ENCODE measurements at regions not wholly inside any gene's neighbourhood (a gene's known extent, or its start where the extent isn't known, plus 50 kb on each side); places are given as distances from the start of the nearest gene placed in this dataset.

DNA sequence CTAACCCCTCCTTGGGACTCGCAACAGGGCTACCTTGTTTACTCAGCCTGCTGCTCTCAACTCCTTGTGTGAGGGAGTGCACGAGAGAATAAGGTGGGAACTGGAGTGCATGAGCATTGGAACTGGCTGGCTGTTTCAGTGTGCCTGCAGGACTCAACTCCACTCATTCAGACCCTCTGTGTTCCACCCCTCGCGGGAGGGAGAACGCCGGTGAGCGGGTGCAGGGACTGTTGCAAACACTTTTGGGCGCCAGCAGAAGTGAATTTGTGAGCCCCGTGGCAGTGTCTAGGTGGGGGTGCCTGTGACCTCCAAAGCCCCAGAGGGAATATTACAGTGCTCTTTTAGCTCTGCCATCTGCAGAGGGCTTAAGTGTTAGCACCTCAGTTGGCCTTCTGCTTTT, 1978.3 kb upstream of the PIK3C3 start:
- H3K27ac ChIP-seq, result no peak overlapping the region
- no peaks in the 10 kb centered on the region for H3K4me1 ChIP-seq
- DNase-seq, result no peak
- H3K4me3 ChIP-seq, result no peak overlapping the region
- H3K9me3 ChIP-seq, result no peaks in the 10 kb centered on the region
- no peak for TF ChIP-seq POLR2A (IDR thresholded peaks at IDR 0.05)
- TF ChIP-seq, protein P1, sequence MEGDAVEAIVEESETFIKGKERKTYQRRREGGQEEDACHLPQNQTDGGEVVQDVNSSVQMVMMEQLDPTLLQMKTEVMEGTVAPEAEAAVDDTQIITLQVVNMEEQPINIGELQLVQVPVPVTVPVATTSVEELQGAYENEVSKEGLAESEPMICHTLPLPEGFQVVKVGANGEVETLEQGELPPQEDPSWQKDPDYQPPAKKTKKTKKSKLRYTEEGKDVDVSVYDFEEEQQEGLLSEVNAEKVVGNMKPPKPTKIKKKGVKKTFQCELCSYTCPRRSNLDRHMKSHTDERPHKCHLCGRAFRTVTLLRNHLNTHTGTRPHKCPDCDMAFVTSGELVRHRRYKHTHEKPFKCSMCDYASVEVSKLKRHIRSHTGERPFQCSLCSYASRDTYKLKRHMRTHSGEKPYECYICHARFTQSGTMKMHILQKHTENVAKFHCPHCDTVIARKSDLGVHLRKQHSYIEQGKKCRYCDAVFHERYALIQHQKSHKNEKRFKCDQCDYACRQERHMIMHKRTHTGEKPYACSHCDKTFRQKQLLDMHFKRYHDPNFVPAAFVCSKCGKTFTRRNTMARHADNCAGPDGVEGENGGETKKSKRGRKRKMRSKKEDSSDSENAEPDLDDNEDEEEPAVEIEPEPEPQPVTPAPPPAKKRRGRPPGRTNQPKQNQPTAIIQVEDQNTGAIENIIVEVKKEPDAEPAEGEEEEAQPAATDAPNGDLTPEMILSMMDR (IDR thresholded peaks at IDR 0.05), result no peak
- intact Hi-C loops (cut with DNase I; ENCODE audit: low total_unique reads), result no loop called here
- 79 to 91% methylated on average over 6 to 9 of the region's 9 CpGs for WGBS, 2 donors
- H3K36me3 ChIP-seq (ENCODE audit: low read depth, missing control alignments), result no peaks in the 10 kb centered on the region
- no peaks in the 10 kb centered on the region for H3K27me3 ChIP-seq

DNA sequence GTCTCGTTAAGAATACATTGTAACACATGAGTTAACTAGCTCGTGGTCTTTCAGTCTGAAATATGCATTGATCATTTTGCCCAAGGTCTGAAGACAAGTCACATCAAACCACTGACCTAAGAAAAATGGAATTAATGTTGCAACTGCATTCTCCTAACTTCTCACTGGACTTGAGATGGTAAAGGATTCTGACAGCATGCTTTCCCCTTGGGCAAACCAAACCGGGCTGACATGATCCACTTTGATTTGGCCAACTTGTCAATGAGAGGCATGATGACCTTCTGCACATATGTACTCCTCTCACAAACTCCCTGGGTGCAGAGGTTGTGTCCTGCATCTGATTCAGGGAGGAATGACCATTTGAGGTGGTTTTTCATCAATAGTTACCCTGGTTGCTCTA, 1982.5 kb upstream of the PIK3C3 start:
- no peak for DNase-seq
- no peak overlapping the region for H3K4me3 ChIP-seq
- H3K27me3 ChIP-seq, result no peaks in the 10 kb centered on the region
- no peak overlapping the region for H3K27ac ChIP-seq
- no peak for TF ChIP-seq POLR2A (IDR thresholded peaks at IDR 0.05)
- TF ChIP-seq, protein P1 (IDR thresholded peaks at IDR 0.05), result no peak
- 58 to 68% methylated on average over 3 of the region's 3 CpGs for WGBS, 2 donors
- intact Hi-C loops (cut with DNase I; ENCODE audit: low total_unique reads), result no loop called here
- no peaks in the 10 kb centered on the region for H3K9me3 ChIP-seq
- H3K4me1 ChIP-seq, result no peaks in the 10 kb centered on the region
- no peaks in the 10 kb centered on the region for H3K36me3 ChIP-seq (ENCODE audit: low read depth, missing control alignments)

DNA sequence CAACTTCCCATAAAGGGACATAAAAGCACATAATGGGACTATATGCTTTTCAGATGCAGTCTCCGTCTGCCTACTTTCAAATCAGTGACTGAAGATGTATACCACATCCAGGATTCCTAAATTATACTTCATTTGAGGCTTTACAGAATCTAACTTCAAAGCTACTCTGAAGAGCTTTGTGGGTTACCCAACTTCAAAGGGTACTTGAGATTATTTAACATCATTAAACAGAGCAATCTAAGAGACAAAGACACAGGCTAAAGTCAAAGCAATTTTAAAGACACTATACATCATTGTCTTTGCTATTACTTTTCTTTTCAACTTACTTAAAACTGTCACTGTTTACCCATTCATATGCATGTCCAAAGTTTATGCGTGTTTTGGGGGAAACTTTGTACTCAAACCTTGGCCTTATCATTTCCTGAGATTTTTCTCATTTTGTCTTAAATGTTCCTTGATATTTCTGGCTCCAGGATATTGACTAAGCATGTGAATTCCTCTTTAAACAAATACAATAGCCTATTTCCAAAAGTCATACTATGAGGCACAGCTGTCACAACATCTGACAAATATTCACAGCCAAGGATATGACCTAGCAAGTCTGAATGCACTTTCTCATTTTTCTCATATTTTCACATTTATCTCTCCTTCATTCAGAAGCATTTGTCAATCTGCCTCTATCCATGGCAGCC, 1985.1 kb upstream of the PIK3C3 start:
- 73 to 84% methylated on average over 2 of the region's 2 CpGs for WGBS, 2 donors
- no peaks in the 10 kb centered on the region for H3K9me3 ChIP-seq
- no peaks in the 10 kb centered on the region for H3K27me3 ChIP-seq
- no peak for DNase-seq
- intact Hi-C loops (cut with DNase I; ENCODE audit: low total_unique reads), result no loop called here
- no peaks in the 10 kb centered on the region for H3K4me1 ChIP-seq
- no peak overlapping the region for H3K4me3 ChIP-seq
- no peak for TF ChIP-seq POLR2A (IDR thresholded peaks at IDR 0.05)
- TF ChIP-seq, protein P1 (IDR thresholded peaks at IDR 0.05), result no peak
- H3K27ac ChIP-seq, result no peak overlapping the region
- no peaks in the 10 kb centered on the region for H3K36me3 ChIP-seq (ENCODE audit: low read depth, missing control alignments)

DNA sequence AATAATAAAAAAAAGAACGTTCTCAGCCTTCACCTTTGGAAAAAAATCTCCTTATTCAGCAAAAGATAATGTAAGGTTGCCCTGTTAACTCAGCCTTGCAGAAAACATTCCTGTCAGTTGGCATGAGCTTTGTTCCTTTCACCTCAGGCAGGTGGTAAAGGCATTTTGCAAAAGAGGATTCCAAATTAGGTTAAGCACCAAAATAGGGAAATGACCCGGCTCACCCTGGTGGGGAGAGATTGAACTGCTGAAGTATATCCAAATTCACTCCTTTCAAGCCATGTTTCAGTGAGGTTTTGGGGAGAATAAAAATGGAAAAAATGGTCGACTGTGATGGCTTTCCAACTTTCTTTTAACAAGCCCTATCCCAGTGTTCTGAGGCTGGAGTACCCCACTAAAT, 1988.8 kb upstream of the PIK3C3 start:
- intact Hi-C loops (cut with DNase I; ENCODE audit: low total_unique reads), result no loop called here

More for the DNA sequence above, 1988.8 kb upstream of the PIK3C3 start:
- no peaks in the 10 kb centered on the region for H3K36me3 ChIP-seq (ENCODE audit: low read depth, missing control alignments)
- H3K4me3 ChIP-seq, result no peak overlapping the region
- DNase-seq, result no peak
- no peaks in the 10 kb centered on the region for H3K27me3 ChIP-seq
- no peak overlapping the region for H3K27ac ChIP-seq
- H3K4me1 ChIP-seq, result no peaks in the 10 kb centered on the region
- TF ChIP-seq, protein P1 (IDR thresholded peaks at IDR 0.05), result peak in 2 of 3 experiments; percentile 30 to 33
- TF ChIP-seq POLR2A (IDR thresholded peaks at IDR 0.05), result no peak
- 63 to 81% methylated on average over 3 of the region's 3 CpGs for WGBS, 2 donors
- H3K9me3 ChIP-seq, result no peaks in the 10 kb centered on the region

Measured in testis (tissue), 2 donors.